NB4 (cell line): ENCODE measurements at regions not wholly inside any gene's neighbourhood (a gene's known extent, or its start where the extent isn't known, plus 50 kb on each side); places are given as distances from the start of the nearest gene placed in this dataset.
"Not testable (repeated sequence)": the region's sequence is repeated elsewhere in the genome, so short reads cannot be mapped to it uniquely, and the experiment has no call there.

Experiments used
- CTCF ChIP-seq: IDR thresholded peaks from one replicate; pipeline ENCODE4 v1.5.1; 2012; ENCODE audit warnings: low read depth, low read length
- POLR2A ChIP-seq: IDR thresholded peaks from 2 replicates; pipeline ENCODE4 v1.6.1; 2011; ENCODE audit warnings: mild to moderate bottlenecking; ENCODE audit not compliant: insufficient read length; ENCODE audit errors: extremely low read depth
- TF ChIP-seq, protein P1 (sequence below): IDR thresholded peaks from 2 replicates; pipeline ENCODE4 v1.6.1; 2011; ENCODE audit warnings: low read depth, low read length

DNA sequence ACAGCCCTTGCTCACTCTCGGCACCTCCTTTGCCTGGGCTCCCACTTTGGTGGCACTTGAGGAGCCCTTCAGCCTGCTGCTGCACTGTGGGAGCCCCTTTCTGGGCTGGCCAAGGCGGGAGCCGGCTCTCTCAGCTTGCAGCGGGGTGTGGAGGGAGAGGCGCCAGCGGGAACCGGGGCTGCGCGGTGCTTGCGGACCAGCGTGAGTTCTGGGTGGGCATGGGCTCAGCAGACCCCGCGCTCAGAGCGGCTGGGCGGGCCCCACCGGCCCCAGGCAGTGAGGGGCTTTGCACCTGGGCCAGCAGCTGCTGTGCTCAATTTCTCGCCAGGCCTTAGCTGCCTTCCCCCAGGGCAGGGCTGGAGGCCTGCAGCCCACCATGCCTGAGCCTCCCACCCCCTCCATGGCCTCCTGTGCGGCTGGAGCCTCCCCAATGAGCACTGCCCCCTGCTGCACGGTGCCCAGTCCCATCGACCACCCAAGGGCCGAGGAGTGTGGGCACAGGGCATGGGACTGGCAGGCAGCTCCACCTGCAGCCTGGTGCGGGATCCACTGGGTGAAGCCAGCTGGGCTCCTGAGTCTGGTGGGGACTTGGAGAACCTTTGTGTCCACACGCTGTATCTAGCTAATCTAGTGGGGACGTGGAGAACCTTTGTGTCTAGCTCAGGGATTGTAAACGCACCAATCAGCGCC, 586.7 kb upstream of the BCHE start:
- TF ChIP-seq CTCF, POLR2A: not testable (repeated sequence)
- TF ChIP-seq, protein P1, sequence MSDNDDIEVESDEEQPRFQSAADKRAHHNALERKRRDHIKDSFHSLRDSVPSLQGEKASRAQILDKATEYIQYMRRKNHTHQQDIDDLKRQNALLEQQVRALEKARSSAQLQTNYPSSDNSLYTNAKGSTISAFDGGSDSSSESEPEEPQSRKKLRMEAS, result not testable (repeated sequence)
